Gastroesophageal sphincter (tissue), 4 donors: ENCODE measurements at regions not wholly inside any gene's neighbourhood (a gene's known extent, or its start where the extent isn't known, plus 50 kb on each side); places are given as distances from the start of the nearest gene placed in this dataset.

Experiments
- ATAC-seq: fragments of 150-250 bp; one replicate; pipeline ENCODE4 v1.9.1; 2016; ENCODE audit warnings: mild to moderate bottlenecking, moderate library complexity
- H3K27ac ChIP-seq, 4 donors: fragments of 200-600 bp; sonication (generic) in 3 of 4; 1 replicate in 3 of 4; 2 replicates in 1 of 4; pipeline ENCODE4 v1.5.1; 2016 to 2019
- H3K27me3 ChIP-seq: fragments of 200-600 bp; sonication (generic); one replicate; pipeline ENCODE4 v1.5.1; 2019
- H3K36me3 ChIP-seq, 2 donors: fragments of 200-600 bp; sonication (generic); one replicate each; pipeline ENCODE4 v1.5.1; 2019; ENCODE audit warnings: control low read depth in 1 of 2
- H3K4me1 ChIP-seq, 3 donors: fragments of 200-600 bp; sonication (generic); 1 replicate in 2 of 3; 2 replicates in 1 of 3; pipeline ENCODE4 v1.5.1; 2016 to 2019; ENCODE audit warnings: control low read depth in 2 of 3
- H3K4me3 ChIP-seq, 2 donors: fragments of 200-600 bp; sonication (generic); one replicate each; pipeline ENCODE4 v1.5.1; 2019; ENCODE audit warnings: mild to moderate bottlenecking in 1 of 2, moderate library complexity in 1 of 2
- H3K9me3 ChIP-seq, 3 donors: fragments of 200-600 bp; sonication (generic); one replicate each; pipeline ENCODE4 v1.5.1; 2017 to 2019; ENCODE audit warnings: control low read depth in 2 of 3
- CTCF ChIP-seq, 4 experiments: fragments of 200-600 bp in 2 of 4; fragments of 450-650 bp in 2 of 4; sonication (generic) in 1 of 4; IDR thresholded peaks; one replicate each; pipeline ENCODE4 v1.5.1; 2017 to 2019; ENCODE audit warnings: antibody characterized with exemption in 4 of 4, mild to moderate bottlenecking in 2 of 4, moderate library complexity in 2 of 4
- EP300 ChIP-seq: sonication (generic); formaldehyde crosslinking; IDR thresholded peaks from one replicate; pipeline ENCODE4 v1.6.1; 2017; ENCODE audit warnings: antibody characterized with exemption, mild to moderate bottlenecking
- POLR2A ChIP-seq, 2 donors: fragments of 450-650 bp; IDR thresholded peaks; one replicate each; pipeline ENCODE4 v1.6.1; 2017; ENCODE audit warnings: antibody characterized with exemption in 2 of 2, mild to moderate bottlenecking in 2 of 2, moderate library complexity in 1 of 2
- POLR2AphosphoS5 ChIP-seq: sonication (generic); formaldehyde crosslinking; IDR thresholded peaks from one replicate; pipeline ENCODE4 v1.6.1; 2017; ENCODE audit warnings: antibody characterized with exemption
- WGBS, 2 donors: methylation state at CpG; one replicate each; pipeline ENCODE4 v1.1.5; 2018; ENCODE audit warnings: low coverage in 1 of 2; 5-methylcytosine and 5-hydroxymethylcytosine counted together

- 82 to 85% methylated on average over 4 of the region's 4 CpGs for WGBS, 2 donors
- no peaks in the 10 kb centered on the region for H3K27me3 ChIP-seq
- no peaks in the 10 kb centered on the region for H3K9me3 ChIP-seq
- no peak overlapping the region for H3K27ac ChIP-seq
- ATAC-seq: no peak
- H3K36me3 ChIP-seq: no peaks in the 10 kb centered on the region
- no peak for TF ChIP-seq POLR2A (IDR thresholded peaks at IDR 0.05)
- TF ChIP-seq POLR2AphosphoS5: no peak
- no peak for TF ChIP-seq EP300
- TF ChIP-seq CTCF (IDR thresholded peaks at IDR 0.05): no peak
- H3K4me1 ChIP-seq: peaks cover 0 to 32% (median 3%) of the 10 kb centered on the region in 3 donors
- H3K4me3 ChIP-seq: no peak overlapping the region
Measured at GRCh38 chr18:34609986-34610648, 100.0 kb upstream of the DTNA start.

DNA sequence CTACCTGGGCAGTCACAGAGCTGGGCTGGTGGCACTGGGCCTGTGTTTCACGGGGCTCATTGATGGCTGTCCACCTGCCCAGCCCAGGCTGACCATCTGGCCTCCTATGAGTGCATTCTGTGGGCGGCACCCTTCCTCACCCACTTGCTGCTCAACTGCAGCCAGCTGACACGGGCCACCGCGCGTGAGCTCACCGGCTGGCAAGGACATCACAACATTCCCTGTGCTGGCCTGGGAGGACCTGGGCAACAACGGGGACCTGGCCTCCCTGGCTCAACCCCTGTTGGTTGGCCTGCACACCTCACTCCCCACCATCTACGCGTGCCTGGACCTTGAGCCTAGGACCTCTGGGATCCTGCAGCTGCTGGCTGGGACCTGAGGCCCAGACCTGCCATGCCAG lies 98.2 kb upstream of the DTNA start:
- no peak for ATAC-seq
- TF ChIP-seq POLR2AphosphoS5: no peak
- WGBS, 2 donors: no CpG with 5 or more reads among the region's 10 CpGs

GRCh38 chr18:34620258-34620861 lies 89.7 kb upstream of the DTNA start:
- Histone ChIP-seq H3K9me3 (no peaks in the 10 kb centered on the region), H3K36me3 (no peaks in the 10 kb centered on the region), H3K4me1 (no peaks in the 10 kb centered on the region), H3K27ac (no peak overlapping the region), H3K27me3 (no peaks in the 10 kb centered on the region), H3K4me3 (no peak overlapping the region)
- 85 to 88% methylated on average over 4 of the region's 5 CpGs for WGBS, 2 donors
- no peak for ATAC-seq
- TF ChIP-seq EP300: no peak
- TF ChIP-seq CTCF (IDR thresholded peaks at IDR 0.05): no peak
- TF ChIP-seq POLR2A (IDR thresholded peaks at IDR 0.05): no peak
- TF ChIP-seq POLR2AphosphoS5: no peak

More for the DNA sequence above, 98.2 kb upstream of the DTNA start:
- Histone ChIP-seq H3K4me1 (peaks cover 0 to 18% (median 3%) of the 10 kb centered on the region in 3 donors), H3K4me3 (no peak overlapping the region), H3K27ac (no peak overlapping the region), H3K36me3 (no peaks in the 10 kb centered on the region), H3K27me3 (no peaks in the 10 kb centered on the region), H3K9me3 (no peaks in the 10 kb centered on the region)

GRCh38 chr18:34623557-34623956 lies 86.5 kb upstream of the DTNA start:
- Histone ChIP-seq H3K4me1 (no peaks in the 10 kb centered on the region), H3K4me3 (no peak overlapping the region), H3K27me3 (no peaks in the 10 kb centered on the region), H3K27ac (no peak overlapping the region), H3K36me3 (no peaks in the 10 kb centered on the region), H3K9me3 (no peaks in the 10 kb centered on the region)
- TF ChIP-seq POLR2AphosphoS5 (no peak), CTCF (IDR thresholded peaks at IDR 0.05) (no peak), EP300 (no peak), POLR2A (IDR thresholded peaks at IDR 0.05) (no peak)
- ATAC-seq: no peak
- WGBS, 2 donors: 79 to 92% methylated on average over 2 of the region's 2 CpGs

GRCh38 chr18:34624551-34624950 lies 85.5 kb upstream of the DTNA start:
- ATAC-seq: no peak
- no peaks in the 10 kb centered on the region for H3K4me1 ChIP-seq
- no peaks in the 10 kb centered on the region for H3K36me3 ChIP-seq
- no peak for TF ChIP-seq POLR2AphosphoS5
- TF ChIP-seq CTCF (IDR thresholded peaks at IDR 0.05): no peak
- TF ChIP-seq POLR2A (IDR thresholded peaks at IDR 0.05): no peak
- TF ChIP-seq EP300: no peak
- H3K4me3 ChIP-seq: no peak overlapping the region
- H3K9me3 ChIP-seq: no peaks in the 10 kb centered on the region
- no peak overlapping the region for H3K27ac ChIP-seq
- 21 to 30% methylated on average over 3 of the region's 3 CpGs for WGBS, 2 donors
- no peaks in the 10 kb centered on the region for H3K27me3 ChIP-seq
